Left cardiac atrium (tissue), 4 donors: ENCODE measurements at regions not wholly inside any gene's neighbourhood (a gene's known extent, or its start where the extent isn't known, plus 50 kb on each side); places are given as distances from the start of the nearest gene placed in this dataset.
A peak's percentile ranks its signal among the peaks of the same experiment; 100 is the strongest.
"Not testable (repeated sequence)": the region's sequence is repeated elsewhere in the genome, so short reads cannot be mapped to it uniquely, and the experiment has no call there.

ENCODE experiments used
- ATAC-seq, 2 donors: fragments of 200-7000 bp; cut with Tn5 transposase; one replicate each; pipeline ENCODE4 v1.9.1; 2020; ENCODE audit warnings: mild to moderate bottlenecking in 2 of 2, moderate library complexity in 2 of 2
- DNase-seq: peaks from one replicate; pipeline ENCODE4 v3.0.0-alpha.2; 2020
- intact Hi-C, 2 donors: fragments of 100-400 bp; cut with DNase I; formaldehyde crosslinking; loops; one replicate each; pipeline versions ENCODE4 v1.14.1 to v1.15.1; 2022 to 2023
- donor health status: DM: no; HTN: yes; CAD: no.
- donor health status: DM: no; HTN: yes; CAD: no; lungs with severe emphysema.
- donor health status: DM: yes; HTN: yes; CAD: no.
- donor health status: Dilated cardiomyopathy.

DNA sequence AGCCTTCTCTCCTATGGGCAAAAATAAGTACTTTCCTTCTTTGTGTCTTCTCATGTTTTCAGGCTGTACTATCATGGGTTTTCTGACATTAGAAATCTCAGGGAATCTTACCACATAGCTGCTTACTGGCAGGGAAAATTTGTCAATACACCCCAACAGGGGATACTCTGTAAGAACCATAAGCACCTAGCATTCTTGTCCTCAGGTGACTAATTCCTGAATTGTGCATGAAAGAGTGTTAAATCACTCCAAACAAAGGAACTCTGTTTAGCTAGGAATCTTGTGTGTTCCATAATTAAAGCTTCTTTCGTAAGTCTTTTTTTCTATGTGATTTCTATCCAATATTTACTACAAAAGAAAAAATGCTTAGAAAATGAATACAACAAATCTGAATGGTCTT is 206.7 kb upstream of the POT1 start:
- intact Hi-C loops: no loop called here
- ATAC-seq (no peak), DNase-seq (no peak)

DNA sequence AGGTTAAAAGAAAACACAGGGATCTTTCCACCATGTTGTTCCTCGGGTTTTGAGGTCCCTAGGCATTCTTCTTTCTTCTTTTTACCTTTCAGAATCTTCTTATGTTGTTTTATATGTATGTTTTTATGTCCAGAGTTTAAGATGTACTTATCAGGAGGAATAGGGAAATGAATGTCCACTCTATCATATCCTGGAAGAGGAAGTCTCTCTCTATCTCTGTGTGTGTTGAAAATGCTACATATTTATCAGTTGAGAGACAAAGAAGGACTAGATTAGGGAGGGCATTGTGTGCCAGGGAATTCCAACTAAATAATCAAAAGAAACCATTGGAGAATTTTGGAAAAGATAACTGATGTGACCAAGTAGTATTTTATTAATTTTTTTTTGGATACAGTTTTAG is 200.5 kb upstream of the POT1 start:
- ATAC-seq: no peak
- intact Hi-C loops: no loop called here
- no peak for DNase-seq

DNA sequence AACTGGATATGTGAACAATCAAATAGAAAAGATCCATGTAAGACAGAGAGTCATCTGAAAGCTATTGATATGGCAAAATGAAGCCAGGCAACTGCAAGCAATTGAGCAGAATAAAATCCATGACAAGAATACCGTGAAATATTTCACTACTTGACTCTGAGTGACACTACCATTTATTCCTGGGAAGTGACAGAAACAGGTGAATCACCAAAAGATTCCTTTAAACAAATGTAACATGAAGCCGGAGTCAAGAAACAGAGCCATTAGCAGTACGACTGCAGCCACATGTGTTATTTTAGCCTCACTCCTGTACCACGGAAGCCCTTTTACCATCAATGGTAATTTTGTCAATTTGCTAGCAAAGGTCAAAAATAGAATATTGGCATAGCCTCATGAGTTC is 197.7 kb upstream of the POT1 start:
- intact Hi-C loops: no loop called here
- no peak for ATAC-seq

DNA sequence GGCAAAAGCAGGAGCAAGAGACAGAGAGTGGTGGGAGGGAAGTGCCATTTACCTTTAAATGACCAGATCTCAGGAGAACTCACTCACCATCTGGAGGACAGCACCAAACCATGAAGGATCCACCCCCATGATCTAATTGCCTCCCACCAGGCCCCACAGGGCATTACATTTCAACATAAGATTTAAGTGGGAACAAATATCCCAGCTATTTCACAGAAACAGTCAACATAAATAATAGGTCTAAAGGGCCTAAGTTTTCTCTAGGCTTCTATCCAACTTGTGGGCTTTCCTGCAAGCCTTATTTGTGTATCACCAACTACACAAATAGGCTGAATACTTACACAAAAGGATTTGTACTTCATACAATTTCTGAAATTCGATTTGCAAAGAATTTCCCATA is 196.8 kb upstream of the POT1 start:
- ATAC-seq (no peak), DNase-seq (no peak)
- intact Hi-C loops: no loop called here

More for the DNA sequence above, 197.7 kb upstream of the POT1 start:
- no peak for DNase-seq

DNA sequence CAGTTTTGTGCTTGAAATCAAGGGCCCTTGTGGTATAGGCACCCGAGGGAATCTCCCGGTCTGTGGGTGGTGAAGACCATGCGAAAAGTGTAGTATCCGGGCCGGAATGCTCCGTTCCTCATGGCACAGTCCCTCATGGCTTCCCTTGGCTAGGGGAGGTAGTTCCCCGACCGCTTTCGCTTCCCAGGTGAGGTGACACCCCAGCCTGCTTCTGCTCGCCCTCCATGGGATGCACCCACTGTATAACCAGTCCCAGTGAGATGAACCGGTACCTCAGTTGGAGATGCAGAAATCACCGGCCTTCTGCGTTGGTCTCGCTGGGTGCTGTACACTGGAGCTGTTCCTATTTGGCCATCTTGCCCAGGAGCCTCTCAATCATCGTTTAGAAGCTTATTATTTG is 195.7 kb upstream of the POT1 start:
- ATAC-seq (no peak), DNase-seq (no peak)
- intact Hi-C loops: no loop called here

DNA sequence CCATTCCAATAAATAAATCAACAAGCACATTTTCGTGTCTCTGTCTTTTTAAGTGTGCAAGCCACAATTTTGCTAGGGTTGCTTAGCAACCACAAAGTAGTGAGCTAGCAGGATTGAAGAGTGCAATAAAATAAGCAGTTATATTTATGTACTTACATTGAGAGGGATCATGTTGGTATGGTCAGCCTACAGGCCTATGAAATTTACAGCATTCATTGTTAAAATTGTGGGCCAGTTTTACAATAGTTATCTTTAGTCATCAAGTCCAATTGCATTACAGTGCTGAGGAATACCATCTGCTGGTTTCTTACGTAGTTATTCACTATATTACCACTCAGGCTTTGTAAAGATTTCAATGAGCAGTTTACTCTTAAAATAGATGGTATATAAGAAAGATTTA is 192.5 kb upstream of the POT1 start:
- DNase-seq: no peak
- no peak for ATAC-seq
- intact Hi-C loops: no loop called here

DNA sequence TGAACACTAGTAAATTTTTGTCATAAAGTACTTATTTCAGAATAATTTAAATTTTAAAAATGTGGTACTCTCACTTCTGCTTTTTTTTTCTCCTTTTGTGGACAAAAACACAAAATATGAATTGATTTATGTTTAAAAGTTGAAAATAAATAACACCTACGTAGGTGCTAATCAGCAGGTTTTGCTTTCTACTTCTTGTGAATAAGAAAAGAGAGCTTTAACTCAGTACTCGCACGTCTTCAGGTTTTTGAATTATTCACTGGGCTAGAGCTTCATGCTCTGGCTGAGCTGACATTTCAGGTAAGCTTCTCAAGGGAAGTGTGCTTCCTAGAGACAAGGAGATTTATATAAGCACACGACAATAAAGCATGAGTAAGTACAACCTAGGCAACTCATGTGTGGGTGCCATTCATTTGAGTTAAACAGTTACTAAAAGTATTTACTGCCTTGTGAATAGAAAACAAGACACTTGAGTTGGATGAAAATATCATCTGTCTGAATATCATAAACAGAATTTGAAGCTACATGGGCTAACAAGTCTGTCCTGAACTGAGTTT is 190.0 kb upstream of the POT1 start:
- no peak for ATAC-seq
- DNase-seq: no peak
- intact Hi-C loops: no loop called here

DNA sequence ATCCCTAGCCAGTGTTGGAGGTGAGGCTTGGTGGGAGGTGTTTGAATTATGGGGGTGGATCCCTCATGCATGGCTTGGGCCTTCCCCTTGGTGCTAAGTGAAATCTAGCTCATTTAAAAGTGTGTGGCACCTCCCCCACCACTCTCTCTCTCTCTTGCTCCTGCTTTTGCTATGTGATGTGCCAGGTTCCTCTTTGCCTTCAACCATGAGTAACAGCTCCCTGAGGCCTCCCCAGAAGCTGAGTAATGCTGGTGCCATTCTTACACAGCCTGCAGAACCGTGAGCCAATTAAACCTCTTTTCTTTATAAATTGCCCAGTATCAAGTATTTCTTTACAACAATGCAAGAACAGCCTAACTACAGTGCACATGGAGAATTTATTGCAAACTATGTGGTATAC is 188.8 kb upstream of the POT1 start:
- no peak for DNase-seq
- intact Hi-C loops: no loop called here
- ATAC-seq: no peak

DNA sequence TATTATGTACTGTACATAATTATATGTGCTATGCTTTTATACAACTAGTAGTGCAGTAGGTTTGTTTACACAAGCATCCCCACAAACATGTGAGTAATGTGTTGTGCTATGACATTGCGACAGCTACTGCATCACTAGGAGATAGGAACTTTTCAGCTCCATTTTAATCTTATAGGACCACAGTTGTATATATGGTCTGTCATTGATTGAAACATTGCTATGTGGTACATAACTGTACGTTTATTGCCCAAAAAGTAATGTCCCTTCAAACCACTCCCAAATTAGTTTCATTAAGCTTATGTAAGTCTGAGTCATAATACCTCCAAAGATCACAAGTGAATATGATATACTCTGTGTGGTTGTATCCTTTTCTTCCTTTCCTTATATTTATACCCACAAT is 183.2 kb upstream of the POT1 start:
- ATAC-seq (no peak), DNase-seq (no peak)
- intact Hi-C loops: no loop called here

DNA sequence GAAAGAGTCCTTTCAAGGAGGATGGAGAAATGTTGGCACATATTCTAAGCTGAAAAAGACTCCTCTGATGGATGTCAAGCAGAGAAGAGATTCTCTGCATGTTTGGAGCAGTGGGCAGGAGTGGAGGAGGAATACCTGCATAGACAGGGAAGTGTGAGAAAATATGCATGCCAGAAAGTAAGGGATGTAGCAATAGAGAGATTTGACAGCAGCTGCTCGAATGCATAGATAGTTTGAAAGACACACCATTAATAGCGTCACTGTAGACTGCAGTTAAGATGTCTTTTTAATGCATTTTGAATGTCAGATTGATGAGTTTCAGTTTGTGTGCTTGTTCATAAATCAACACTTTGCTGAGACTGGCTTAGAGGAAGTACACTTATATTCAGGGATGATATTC is 169.9 kb upstream of the POT1 start:
- ATAC-seq (no peak), DNase-seq (no peak)
- intact Hi-C loops: no loop called here

DNA sequence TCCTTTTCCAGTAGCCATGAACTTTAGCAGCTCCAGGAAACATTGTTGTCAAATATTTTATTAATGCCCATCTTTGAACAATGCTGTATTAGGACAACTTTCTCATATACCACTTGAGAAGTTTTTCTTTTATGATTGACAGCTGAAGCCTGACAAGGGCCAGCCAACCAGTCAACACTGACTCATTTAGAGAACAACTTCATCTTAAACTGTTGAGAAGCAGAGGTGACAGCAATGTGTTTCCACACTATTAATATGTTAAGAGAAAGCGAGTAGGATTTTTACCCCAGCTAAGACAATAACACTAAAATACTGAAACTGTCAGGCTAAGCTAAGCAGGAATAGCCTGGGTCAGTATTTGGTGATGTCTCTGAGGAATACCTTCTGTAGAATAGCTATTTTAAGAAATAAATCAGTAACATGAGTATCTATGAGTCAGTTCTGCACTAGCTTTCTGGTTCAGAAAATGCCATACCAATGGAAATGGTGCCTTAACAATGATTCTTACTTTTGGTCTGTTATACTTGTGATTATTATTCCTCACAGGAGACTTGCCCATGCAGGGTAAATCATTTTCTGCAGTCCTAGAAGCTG is 168.8 kb upstream of the POT1 start:
- no peak for DNase-seq
- ATAC-seq: no peak
- intact Hi-C loops: no loop called here

DNA sequence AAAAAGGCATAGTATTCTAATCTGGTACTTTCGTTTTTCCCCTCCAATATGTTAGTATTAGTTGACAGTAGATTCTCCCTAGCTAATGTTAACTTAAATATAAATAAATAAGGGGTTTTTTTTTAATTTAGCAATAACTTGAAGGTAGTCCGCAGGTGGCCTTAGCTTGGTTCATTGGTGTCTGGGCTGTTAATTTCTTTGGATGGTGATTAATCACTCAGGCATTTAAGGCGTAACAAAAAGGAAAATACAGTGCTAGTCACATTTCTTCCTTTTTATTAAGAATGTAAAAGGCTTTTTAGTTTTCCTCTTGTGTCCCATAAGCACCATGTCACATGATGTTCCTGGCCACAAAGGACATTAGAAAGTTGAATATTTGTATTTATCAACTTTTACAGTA is 161.0 kb upstream of the POT1 start:
- intact Hi-C loops: no loop called here
- ATAC-seq (no peak), DNase-seq (no peak)

DNA sequence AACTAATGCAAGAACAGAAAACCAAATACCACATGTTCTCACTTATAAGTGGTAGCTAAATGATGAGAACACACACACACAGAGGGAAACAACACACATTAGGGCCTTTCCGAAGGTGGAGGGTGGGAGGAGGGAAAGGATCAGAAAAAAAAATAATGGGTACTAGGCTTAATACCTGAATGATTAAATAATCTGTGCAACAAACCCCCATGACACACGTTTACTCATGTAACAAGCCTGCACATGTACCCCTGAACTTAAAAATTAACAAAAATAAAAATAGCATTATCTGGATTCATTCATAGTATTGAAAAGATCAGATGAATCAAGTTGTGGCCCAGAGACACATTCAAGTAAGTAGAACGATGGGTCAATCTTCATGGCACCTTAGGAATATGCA is 159.5 kb upstream of the POT1 start:
- no peak for DNase-seq
- intact Hi-C loops: no loop called here
- no peak for ATAC-seq

DNA sequence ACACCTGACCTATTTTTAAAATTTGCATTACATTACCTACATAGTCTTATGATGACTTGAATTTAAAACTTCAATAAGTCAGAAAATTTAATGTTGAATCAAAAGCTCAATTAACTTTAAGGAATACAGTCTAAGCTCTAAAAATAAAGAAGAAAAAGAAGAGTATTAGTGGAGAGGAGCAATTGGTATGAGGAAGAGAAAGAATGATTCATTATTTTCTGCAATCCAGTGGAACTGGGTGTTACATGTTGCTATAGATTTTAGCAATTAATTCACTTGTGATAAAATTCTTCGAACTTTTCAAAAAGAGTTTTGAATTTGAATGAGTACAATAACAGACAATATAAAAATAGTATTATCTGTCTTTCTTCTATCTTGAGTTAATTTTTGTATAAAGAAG is 158.9 kb upstream of the POT1 start:
- intact Hi-C loops: no loop called here

DNA sequence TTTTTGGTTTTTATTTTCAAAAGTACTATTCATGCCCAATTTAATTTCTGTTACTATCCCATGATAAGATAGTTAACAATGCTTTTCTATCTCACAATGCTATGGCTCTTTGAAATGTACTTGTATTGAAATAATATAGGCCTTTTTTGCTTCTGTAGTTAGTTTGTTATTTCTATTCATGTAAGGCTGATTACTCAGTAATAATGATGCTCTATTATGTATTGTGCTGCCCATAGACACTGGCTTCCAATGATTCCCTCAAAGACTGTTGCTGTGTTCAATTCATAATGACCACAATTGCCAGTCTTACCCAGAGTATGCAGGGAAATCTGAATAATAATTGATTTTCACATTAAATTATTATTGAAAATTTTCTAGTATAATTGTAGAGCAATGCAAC is 155.5 kb upstream of the POT1 start:
- DNase-seq (no peak), ATAC-seq (no peak)
- intact Hi-C loops: no loop called here

More for the DNA sequence above, 158.9 kb upstream of the POT1 start:
- ATAC-seq (no peak), DNase-seq (no peak)

DNA sequence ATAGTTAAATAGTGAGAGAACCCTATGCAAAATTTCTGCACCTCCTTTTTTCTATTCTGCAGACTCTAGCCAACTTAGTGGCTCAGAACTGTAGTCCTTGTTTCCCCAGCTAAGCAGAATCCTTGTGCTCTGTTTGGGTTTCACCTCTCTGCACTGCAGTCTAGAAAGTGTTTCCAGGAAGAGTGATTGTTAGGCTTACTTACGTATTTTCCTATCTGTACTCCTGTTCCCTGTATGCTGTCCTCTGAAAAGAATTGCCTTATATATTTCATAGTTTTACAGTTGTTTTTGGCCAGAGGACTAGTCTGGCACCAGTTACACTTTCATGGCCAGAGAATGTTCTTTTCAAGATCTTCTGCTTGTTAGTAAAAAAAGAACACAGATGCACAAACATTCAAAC is 154.6 kb upstream of the POT1 start:
- no peak for DNase-seq
- ATAC-seq: no peak
- intact Hi-C loops: no loop called here

DNA sequence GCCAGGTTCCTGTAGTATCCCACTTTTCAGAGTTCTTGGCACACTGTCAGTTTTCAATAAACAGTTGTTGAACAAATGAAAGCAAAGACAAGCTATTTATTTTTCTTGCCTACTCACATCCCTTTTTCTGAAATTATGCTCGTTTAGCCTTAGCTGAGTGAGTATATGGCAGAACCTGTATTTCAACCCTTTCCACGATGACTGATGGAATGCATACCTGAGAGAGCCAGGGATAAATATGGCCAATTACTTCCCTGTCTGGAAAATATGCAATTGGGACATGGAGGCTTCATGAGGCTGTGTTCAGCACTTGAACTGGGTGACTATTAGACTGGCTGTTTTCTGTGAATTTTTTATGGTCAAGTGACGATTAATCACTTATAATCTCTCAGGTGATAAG is 144.5 kb upstream of the POT1 start:
- DNase-seq (no peak), ATAC-seq (no peak)
- intact Hi-C loops: no loop called here

DNA sequence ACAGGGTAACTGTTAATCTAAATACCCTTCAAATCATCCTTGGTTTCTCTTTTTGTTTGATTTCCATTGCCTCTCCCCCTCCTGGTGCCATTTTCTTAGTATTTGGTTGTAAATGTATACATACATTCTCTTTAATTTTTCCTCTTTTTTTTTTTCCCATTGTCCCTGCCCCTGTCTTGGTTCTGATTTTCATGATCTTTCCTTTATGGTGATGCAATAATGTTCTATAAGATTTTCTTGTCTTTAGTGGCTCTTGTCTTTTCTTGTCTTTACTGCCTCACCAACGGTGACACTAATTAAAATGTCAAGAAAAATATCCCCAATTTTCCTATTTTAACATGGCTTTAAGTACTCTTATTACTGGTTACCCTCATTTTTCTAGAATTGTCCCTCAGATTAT is 135.9 kb upstream of the POT1 start:
- intact Hi-C loops: no loop called here

DNA sequence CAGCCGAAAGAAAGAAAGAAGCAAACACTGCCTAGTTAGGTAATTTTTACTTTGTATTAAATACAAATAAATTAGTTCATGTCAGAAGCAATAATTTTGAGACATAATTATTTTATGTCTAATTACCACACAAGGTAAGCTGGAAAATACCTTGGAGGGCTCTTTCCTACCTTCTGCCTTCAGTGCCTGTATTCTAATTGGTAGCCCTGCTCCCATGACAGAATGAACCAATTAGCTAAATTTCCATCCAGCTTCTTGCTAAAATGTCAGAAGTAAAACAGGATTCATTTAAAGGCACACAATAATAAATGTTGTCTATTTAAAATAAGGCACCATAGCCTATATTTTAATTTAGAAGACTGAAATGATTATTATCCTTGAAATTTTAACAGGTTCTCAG is 135.4 kb upstream of the POT1 start:
- DNase-seq: no peak
- ATAC-seq: no peak
- intact Hi-C loops: no loop called here

More for the DNA sequence above, 135.9 kb upstream of the POT1 start:
- no peak for ATAC-seq
- DNase-seq: no peak

DNA sequence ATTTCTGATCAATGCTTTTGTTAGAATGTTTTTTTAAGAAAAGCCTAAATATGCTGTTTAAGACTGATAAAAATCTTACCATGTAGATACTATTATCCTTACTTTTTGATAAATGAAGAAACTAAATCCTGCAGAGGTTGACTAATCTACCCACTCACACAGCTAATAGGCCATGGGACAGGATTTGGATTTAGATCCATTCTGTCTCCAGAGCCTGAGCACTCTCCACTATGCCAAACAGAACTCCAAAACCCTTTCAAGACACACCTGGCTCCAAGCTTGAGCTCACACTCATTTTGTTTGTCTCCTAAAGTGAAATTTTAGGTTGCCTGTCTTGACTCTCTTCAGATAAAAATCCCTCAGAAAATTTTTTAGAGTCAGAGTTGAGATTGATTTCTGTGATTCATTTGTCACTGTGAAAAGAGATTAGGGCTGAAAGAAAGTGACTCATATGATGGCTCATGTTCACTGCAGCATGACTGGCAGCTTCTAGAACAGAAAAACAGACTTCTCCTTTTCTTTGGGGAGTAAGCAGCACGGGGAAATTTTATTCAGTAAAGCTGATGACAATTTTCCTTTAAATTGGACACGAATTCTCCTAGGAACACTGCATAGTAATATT is 132.3 kb upstream of the POT1 start:
- intact Hi-C loops: loop anchor here in 1 of 2 donors (5.0 kb wide), 1 partner anchor 610 kb away; no protein-coding TSS in a partner anchor
- ATAC-seq: peak in 1 of 2 donors; percentile 63
- no peak for DNase-seq

DNA sequence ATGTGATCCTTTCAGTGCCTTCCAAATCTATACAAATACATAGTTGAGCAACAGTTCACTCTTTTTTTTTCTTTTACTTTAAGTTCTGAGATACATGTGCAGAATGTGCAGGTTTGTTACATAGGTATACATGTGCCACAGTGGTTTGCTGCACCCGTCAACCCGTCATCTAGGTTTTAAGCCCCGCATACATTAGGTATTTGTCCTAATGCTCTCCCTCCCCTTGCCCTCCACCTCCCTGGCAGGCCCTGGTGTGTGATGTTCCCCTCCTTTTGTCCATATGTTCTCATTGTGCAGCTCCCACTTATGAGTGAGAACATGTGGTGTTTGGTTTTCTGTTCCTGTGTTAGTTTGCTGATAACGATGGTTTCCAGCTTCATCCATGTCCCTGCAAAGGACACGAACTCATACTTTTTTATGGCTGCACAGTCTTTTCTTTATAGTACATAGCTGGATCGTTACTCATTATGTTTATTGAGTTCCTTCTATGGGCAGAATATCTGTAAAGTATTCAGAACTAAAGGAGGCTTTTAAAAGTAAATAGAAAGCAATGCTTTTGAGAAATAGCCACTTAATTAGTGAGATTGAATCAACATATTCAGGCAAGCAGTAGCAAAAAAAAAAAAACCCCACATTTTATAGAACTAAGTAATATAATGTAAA is 131.6 kb upstream of the POT1 start:
- not testable (repeated sequence) for ATAC-seq, DNase-seq
- intact Hi-C loops: loop anchor here in 1 of 2 donors (5.0 kb wide), 1 partner anchor 611 kb away; no protein-coding TSS in a partner anchor
